T47D (cell line): ENCODE measurements at regions not wholly inside any gene's neighbourhood (a gene's known extent, or its start where the extent isn't known, plus 50 kb on each side); places are given as distances from the start of the nearest gene placed in this dataset.
"Not testable (repeated sequence)": the region's sequence is repeated elsewhere in the genome, so short reads cannot be mapped to it uniquely, and the experiment has no call there.

ENCODE experiments used
- DNase-seq, 2 experiments: peaks; one replicate each; pipeline versions ENCODE4 v3.0.0 to v3.0.0-alpha.2; 2011 to 2012; ENCODE audit warnings: low read depth in 1 of 2, low spot score in 1 of 2
- JUND ChIP-seq: IDR thresholded peaks from 2 replicates; pipeline ENCODE4 v1.6.1; 2012; ENCODE audit warnings: low read depth
- in situ Hi-C: cut with HindIII; loops from 2 replicates; pipeline ENCODE4 v1.10.0; 2016; ENCODE audit warnings: low sequenced_read_pairs, low pct_unique_long_range_greater_than_20kb

DNA sequence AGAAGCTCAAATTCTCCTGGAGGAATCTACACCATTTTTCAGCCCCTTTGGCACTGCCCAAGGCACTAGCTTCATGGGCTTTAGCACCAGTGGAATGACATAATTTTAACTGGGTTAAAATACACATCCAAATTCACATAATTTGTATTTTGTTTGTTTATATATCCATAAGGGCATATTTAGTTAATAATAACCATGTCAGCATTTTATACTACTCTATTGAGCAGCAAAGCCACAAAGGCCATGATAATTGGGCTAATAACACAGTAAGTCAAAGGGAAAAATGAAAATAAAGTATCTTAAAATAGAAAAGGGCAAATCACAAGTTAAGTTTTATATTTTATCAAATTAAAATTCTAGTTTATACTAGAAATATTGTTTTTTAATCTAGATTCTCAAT lies 262.7 kb upstream of the TACR3 start:
- in situ Hi-C loops: no loop called here
- TF ChIP-seq JUND: no peak
- no peak for DNase-seq

DNA sequence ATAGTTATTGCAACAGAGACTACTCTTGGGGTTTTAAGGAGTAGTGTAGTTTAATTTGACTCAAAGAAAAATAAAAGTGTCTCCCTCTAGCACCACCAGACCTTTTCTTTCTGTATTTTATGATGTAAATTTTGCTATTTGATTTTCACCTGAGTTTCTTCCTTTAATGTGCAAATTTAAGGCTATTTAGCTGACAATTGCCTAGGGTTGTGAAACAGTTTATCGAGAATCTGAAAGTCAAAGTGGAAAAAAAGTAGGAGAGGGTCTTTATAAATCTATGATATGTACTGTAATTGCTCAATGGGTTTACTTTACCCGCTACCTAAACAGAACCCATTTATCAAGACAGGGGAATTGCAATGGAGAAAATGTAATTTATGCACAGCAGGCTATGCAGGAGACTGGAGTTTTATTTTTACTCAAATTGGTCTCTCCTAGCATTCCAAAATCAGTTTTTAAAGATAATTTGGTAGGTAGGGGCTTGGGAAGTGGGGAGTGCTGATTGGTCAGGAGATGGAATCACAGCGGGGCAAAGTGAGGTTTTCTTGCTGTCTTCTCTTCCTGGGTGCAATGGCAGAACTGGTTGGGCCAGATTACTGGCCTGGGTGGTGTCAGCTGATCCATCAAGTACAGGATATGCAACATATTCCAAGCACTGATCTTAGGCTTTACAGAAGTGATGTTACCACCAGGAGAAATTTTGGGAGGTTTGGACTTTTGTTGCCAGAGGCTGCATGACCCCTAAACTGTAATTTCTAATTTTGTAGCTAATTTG lies 228.6 kb upstream of the TACR3 start:
- in situ Hi-C loops: no loop called here
- no peak for TF ChIP-seq JUND
- peak in 1 of 2 experiments; percentile 67 for DNase-seq

DNA sequence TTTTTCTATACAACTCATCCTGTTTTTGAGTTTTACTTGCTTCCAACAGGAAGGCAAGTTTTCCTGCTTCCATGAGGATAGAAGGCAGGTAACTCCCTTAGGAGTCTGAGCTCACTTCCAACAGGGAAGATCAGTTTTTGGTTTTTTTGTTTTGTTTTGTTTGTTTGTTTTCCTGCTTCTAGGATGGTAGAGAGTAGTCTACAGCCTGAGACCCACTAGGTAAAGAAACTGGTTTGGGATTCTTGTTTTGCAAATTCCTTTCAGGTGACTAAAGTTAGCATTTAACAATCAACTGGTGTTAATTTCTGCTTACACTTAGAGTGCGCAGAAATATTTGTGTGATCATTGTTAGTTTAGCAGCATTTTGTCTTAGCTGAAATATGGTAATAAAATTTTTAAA lies 227.8 kb upstream of the TACR3 start:
- in situ Hi-C loops: no loop called here
- TF ChIP-seq JUND: no peak
- DNase-seq: no peak

DNA sequence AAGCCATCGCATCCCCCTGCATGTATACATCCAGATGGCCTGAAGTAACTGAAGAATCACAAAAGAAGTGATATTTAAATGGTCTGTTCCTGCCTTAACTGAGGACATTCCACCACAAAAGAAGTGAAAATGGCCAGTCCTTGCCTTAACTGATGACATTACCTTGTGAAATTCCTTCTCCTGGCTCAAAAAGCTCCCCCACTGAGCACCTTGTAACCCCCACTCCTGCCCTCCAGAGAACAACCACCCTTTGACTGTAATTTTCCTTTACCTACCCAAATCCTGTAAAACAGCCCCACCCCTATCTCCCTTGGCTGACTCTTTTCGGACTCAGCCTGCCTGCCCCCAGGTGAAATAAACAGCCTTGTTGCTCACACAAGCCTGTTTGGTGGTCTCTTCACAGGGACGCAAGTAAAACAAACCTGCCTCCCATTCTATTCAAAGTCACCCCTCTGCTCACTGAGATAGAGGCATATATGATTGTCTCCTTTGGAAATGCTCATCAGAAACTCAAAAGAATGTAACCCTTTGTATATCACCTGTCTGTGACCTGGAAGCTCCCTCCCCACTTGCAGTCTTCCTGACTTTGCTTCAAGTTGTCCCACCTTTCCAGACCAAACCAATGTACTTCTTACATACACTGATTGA lies 227.0 kb upstream of the TACR3 start:
- DNase-seq, in situ Hi-C loops: not testable (repeated sequence)

DNA sequence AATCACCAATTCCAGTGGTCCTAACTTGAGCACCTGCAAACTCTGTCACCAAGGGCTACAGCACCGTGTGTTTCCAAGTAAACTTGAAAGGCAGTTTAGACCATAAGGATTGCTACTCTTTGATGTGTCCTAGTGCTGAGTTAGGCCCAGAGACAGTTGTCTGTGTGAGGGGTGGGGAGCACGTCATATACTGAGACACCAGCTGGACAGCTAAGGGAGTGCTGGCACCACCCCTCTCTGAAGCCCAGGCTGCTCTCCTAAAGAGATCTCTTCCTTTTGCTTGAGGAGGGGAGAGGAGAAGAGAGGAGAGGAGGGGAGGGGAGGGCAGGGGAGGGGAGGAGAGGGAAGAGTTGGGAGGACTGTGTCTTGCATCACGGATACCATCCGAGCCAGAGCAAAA lies 218.7 kb upstream of the TACR3 start:
- TF ChIP-seq JUND: no peak
- DNase-seq: no peak
- in situ Hi-C loops: no loop called here

DNA sequence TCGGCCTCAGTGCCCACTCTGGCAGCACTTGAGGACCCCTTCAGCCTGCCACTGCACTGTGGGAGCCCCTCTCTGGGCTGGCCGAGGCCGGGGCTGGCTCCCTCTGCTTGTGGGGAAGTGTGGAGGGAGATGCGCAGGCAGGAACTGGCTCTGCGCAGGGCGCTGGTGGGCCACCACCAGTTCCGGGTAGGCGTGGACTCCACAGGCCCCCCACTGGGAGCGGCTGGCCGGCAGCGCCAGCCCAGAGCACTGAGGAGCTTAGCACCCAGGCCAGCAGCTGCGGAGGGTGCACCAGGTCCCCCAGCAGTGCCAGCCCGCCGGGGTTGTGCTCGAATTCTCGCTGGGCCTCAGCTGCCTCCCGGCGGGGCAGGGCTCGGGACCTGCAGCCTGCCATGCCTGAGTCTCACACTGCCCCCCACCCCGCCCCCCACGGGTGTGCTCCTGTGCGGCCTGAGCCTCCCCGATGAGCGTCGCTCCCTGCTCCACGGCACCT lies 216.9 kb upstream of the TACR3 start:
- no peak for DNase-seq
- in situ Hi-C loops: no loop called here
- no peak for TF ChIP-seq JUND

DNA sequence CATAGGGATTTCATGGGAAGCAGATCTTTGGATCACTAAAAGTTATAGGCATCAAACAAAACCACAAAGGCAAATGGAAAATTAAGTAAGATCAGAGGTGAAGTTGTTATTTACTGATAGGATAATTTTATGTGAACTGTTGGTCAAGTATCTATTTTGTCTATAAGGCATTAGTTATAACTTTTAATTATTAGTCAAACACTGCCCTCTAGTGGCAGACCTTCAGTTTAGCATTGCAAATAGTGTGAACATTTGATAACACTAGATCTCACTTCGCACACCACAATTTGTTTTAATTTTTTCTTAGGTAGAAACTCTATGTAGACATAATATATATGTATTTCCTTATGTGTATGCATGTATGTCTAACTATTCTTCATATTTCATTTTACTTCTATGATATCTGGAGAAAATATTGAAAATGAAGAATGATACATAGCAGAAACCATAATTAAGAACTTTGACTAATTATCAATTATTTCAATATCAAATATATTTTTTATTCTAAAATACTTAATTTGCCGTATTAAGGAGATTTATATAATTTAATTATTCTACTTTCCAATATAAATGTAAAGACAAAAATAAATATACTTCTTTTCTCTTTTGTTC lies 214.5 kb upstream of the TACR3 start:
- no peak for TF ChIP-seq JUND
- DNase-seq: peak; percentile 1 to 58
- in situ Hi-C loops: no loop called here

DNA sequence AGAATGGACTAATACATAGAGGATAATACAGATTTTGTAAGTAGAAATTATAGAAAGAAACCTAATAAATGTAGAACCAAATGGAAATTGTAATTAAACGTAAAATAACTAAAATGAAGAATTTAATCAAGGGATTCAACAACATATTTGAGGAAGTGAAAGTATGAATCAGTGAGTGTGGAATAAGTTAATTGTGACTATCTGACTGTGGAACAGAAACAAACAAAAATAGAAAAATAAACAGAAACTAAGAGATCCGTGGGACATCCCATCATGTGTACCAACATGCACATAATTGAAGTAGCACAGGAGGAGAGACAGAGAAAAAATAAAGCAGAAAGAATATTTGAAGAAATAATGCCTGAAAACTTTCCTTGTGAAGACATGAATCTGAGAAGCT lies 208.6 kb upstream of the TACR3 start:
- in situ Hi-C loops: no loop called here
- no peak for DNase-seq
- TF ChIP-seq JUND: no peak

DNA sequence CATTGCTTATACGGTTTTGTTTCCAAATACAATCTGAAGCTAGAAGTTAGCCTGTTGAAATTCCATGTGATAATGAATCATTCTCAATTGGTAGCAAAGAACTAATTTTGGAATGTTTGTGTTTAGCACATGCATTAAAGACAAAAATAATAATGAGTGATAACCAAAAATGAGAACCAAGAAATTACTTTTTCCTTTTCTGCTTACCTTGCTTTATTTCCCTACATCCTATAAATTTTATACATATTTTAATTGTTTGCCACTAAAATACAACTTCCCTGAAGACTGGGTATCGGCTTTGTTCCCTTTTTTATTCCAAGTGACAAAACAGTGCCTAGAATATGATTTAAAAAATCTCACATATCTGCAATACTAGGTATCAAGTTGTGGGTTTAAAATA lies 203.8 kb upstream of the TACR3 start:
- no peak for TF ChIP-seq JUND
- in situ Hi-C loops: no loop called here
- DNase-seq: no peak

DNA sequence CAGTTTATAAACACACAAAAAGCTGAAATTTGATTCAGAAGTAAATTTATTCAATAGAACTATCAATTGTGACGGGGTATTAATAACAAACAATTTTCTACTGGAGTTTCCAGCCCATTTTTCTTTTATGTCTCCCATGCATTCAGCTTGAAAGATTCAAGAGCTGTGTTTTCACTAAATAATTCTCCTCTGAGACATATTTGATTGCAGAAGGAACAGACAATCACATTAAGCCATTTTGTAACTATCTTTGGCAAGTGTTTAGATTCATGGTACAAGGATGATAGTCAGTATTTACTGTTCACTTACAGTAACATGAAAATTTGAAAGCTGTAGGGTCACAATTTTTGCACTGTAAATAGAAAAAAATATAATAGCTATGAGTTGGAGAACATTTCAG lies 198.4 kb upstream of the TACR3 start:
- TF ChIP-seq JUND: no peak
- DNase-seq: no peak
- in situ Hi-C loops: no loop called here

DNA sequence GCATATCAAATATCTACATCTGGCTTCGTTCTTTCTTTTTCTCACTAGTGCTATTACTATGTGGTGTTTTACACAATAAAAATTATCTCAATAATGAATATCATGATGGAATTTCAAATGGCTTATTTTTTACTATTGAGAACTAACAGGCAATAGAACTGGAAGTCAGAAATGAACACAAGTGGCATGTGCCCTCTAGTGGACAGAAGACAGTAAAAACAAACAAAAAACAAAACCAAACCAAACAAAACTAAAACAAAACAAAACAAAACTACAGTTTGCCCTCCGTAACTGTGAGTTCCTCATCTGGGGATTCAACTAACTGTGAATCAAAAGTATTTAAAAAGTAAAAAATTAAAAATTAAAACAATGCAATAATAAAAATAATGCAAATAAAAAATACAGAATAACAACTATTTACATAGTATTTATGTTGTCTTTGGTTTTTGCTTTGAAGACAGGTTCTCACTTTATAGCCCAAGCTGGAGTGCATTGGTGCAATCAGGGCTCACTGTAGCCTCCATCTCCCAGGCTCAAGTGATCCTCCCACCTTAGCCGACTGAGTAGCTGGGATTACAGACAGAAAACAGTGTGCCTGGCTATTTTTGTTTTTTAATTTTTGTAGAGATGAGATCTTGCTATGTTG lies 195.6 kb upstream of the TACR3 start:
- TF ChIP-seq JUND: no peak
- peak; percentile 1 to 45 for DNase-seq
- in situ Hi-C loops: no loop called here

DNA sequence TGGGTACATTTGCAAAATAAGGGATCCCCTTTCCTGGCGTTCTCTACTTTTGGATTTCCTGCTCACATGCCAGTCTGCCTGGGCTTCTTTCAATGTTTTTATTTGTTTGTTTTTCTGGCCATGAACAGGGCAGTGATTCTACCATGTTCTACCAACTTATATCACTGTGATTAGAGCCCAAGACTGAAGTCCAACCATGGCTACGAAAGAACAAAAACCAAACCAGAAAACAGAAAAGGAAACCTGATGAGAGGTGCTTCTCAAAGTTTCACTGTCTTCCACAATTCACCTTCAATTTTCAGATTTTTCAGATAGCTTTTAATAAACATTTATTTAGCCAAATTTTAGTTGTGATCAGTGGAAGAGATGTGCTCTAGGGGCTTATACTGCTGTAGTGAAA lies 187.6 kb upstream of the TACR3 start:
- in situ Hi-C loops: no loop called here
- no peak for DNase-seq
- no peak for TF ChIP-seq JUND

DNA sequence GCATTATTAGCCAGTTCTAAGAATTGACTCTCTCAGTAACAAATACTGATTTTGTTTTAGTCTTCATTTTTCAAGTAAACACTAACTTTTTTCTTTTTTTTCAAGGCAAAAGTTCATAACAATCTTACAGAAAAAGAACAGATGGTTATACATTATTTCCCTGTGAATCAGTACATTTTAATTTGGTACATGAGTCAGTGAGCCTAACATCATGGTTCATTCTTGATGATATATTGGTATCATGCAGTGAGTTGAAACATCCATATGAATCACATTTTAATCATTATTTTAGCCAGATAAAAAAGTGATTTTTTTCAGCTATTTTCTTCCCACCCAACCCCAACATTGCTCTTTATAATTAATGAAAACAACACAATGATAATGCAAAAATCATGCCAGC lies 184.3 kb upstream of the TACR3 start:
- no peak for DNase-seq
- TF ChIP-seq JUND: no peak
- in situ Hi-C loops: no loop called here
